HepG2 (cell line): ENCODE measurements at regions not wholly inside any gene's neighbourhood (a gene's known extent, or its start where the extent isn't known, plus 50 kb on each side); places are given as distances from the start of the nearest gene placed in this dataset.

Experiments
- ARNTL ChIP-seq: sonication (generic); formaldehyde crosslinking; IDR thresholded peaks from 2 replicates; pipeline ENCODE4 v1.4.0; 2020; ENCODE audit warnings: mild to moderate bottlenecking, missing genetic modification reagents
- HDAC1 ChIP-seq: sonication (generic); formaldehyde crosslinking; IDR thresholded peaks from 2 replicates; pipeline ENCODE4 v1.5.1; 2020; ENCODE audit warnings: mild to moderate bottlenecking, missing genetic modification reagents
- HMG20A ChIP-seq: IDR thresholded peaks from 2 replicates; pipeline ENCODE4 v1.6.1; 2016; ENCODE audit warnings: borderline replicate concordance
- KIAA2018 ChIP-seq: sonication (generic); formaldehyde crosslinking; IDR thresholded peaks from 2 replicates; pipeline ENCODE4 v1.5.0; 2020; ENCODE audit warnings: mild to moderate bottlenecking, missing genetic modification reagents, borderline replicate concordance
- POLR2AphosphoS5 ChIP-seq: IDR thresholded peaks from 2 replicates; pipeline ENCODE4 v1.6.1; 2012; ENCODE audit warnings: low read depth, low read length
- RBFOX2 ChIP-seq: fragments of 200-400 bp; formaldehyde crosslinking; IDR thresholded peaks from 2 replicates; pipeline ENCODE4 v1.6.1; 2017; ENCODE audit warnings: low read depth, mild to moderate bottlenecking, low read length
- SOX13 ChIP-seq, 3 experiments: fragments of 450-650 bp in 1 of 3; sonication (generic) in 1 of 3; formaldehyde crosslinking in 1 of 3; IDR thresholded peaks in 2 of 3; conservative IDR thresholded peaks in 1 of 3; 2 replicates each; pipeline versions ENCODE4 v1.5.0 to v1.6.1; 2016 to 2020; ENCODE audit warnings: antibody characterized with exemption in 1 of 3, mild to moderate bottlenecking in 1 of 3, missing compliant biosample characterization in 1 of 3, missing genetic modification reagents in 1 of 3, moderate library complexity in 1 of 3
- SOX6 ChIP-seq, 2 experiments: fragments of 450-650 bp in 1 of 2; sonication (generic) in 1 of 2; formaldehyde crosslinking in 1 of 2; IDR thresholded peaks; 2 replicates each; pipeline versions ENCODE4 v1.4.0 to v1.6.1; 2017 to 2020; ENCODE audit warnings: antibody characterized with exemption in 1 of 2, mild to moderate bottlenecking in 1 of 2, missing genetic modification reagents in 1 of 2
- ZNF230 ChIP-seq: sonication (generic); formaldehyde crosslinking; IDR thresholded peaks from 2 replicates; pipeline ENCODE4 v1.4.0; 2020; ENCODE audit warnings: mild to moderate bottlenecking, missing genetic modification reagents
- ZNF670 ChIP-seq: sonication (generic); formaldehyde crosslinking; IDR thresholded peaks from 2 replicates; pipeline ENCODE4 v1.8.0; 2022; ENCODE audit warnings: mild to moderate bottlenecking, missing genetic modification reagents, borderline replicate concordance
- TF ChIP-seq, protein P1 (sequence below): sonication (generic); formaldehyde crosslinking; IDR thresholded peaks from 2 replicates; pipeline ENCODE4 v1.4.0; 2020; ENCODE audit warnings: missing genetic modification reagents
- TF ChIP-seq, protein P2 (sequence below): IDR thresholded peaks from 2 replicates; pipeline ENCODE4 v1.4.0; 2020; ENCODE audit warnings: mild to moderate bottlenecking, missing genetic modification reagents

- TF ChIP-seq KIAA2018 (CRISPR knock-in tag): no peak
- TF ChIP-seq ZNF670: no peak
- no peak for TF ChIP-seq ARNTL (CRISPR knock-in tag)
- TF ChIP-seq, protein P1, sequence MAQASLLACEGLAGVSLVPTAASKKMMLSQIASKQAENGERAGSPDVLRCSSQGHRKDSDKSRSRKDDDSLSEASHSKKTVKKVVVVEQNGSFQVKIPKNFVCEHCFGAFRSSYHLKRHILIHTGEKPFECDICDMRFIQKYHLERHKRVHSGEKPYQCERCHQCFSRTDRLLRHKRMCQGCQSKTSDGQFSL (CRISPR knock-in tag): no peak
- no peak for TF ChIP-seq HDAC1 (CRISPR knock-in tag)
- peak; percentile 15; the same call in 1 of the 2 replicates for TF ChIP-seq POLR2AphosphoS5
- TF ChIP-seq SOX13 (IDR thresholded peaks at IDR 0.05): no peak
- peak in 1 of 2 experiments; percentile 85; a peak in 2 of 4 replicates for TF ChIP-seq SOX13 (CRISPR knock-in tag; conservative IDR thresholded peaks at IDR 0.05 in 1 of 2, IDR thresholded peaks at IDR 0.05 in 1 of 2)
- 0 out of 2 replicates have a peak, but pooled peaks have one; percentile 32 for TF ChIP-seq RBFOX2
- TF ChIP-seq, protein P2, sequence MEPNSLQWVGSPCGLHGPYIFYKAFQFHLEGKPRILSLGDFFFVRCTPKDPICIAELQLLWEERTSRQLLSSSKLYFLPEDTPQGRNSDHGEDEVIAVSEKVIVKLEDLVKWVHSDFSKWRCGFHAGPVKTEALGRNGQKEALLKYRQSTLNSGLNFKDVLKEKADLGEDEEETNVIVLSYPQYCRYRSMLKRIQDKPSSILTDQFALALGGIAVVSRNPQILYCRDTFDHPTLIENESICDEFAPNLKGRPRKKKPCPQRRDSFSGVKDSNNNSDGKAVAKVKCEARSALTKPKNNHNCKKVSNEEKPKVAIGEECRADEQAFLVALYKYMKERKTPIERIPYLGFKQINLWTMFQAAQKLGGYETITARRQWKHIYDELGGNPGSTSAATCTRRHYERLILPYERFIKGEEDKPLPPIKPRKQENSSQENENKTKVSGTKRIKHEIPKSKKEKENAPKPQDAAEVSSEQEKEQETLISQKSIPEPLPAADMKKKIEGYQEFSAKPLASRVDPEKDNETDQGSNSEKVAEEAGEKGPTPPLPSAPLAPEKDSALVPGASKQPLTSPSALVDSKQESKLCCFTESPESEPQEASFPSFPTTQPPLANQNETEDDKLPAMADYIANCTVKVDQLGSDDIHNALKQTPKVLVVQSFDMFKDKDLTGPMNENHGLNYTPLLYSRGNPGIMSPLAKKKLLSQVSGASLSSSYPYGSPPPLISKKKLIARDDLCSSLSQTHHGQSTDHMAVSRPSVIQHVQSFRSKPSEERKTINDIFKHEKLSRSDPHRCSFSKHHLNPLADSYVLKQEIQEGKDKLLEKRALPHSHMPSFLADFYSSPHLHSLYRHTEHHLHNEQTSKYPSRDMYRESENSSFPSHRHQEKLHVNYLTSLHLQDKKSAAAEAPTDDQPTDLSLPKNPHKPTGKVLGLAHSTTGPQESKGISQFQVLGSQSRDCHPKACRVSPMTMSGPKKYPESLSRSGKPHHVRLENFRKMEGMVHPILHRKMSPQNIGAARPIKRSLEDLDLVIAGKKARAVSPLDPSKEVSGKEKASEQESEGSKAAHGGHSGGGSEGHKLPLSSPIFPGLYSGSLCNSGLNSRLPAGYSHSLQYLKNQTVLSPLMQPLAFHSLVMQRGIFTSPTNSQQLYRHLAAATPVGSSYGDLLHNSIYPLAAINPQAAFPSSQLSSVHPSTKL (CRISPR knock-in tag): peak; percentile 31; the same call in 1 of the 2 replicates
- TF ChIP-seq HMG20A (CRISPR knock-in tag): no peak; the same call in 1 of the 2 replicates
- TF ChIP-seq ZNF230 (CRISPR knock-in tag): no peak
- TF ChIP-seq SOX6 (IDR thresholded peaks at IDR 0.05): no peak
- TF ChIP-seq SOX6 (CRISPR knock-in tag; IDR thresholded peaks at IDR 0.05): peak; percentile 64
Observed at GRCh38 chr21:38916214-38916964, 110.7 kb downstream of the ETS2 start (continued).
